GM12878 (cell line): ENCODE measurements at regions not wholly inside any gene's neighbourhood (a gene's known extent, or its start where the extent isn't known, plus 50 kb on each side); places are given as distances from the start of the nearest gene placed in this dataset.

ENCODE experiments used
- ATAC-seq: fragments of 200-7000 bp; cut with Tn5 transposase; 3 replicates; pipeline ENCODE4 v1.9.1; 2020; ENCODE audit warnings: mild to moderate bottlenecking, moderate library complexity
- BruUV-seq: library from RNA; stranded (reverse); fragments of 400-500 nt; replicated peaks from 2 replicates; lab custom pipeline; 2021; lab: Mats Ljungman, UMichigan
- CTCF ChIA-PET: fragments of 300-600 bp; sonication (Branson Sonifier 250); formaldehyde crosslinking; extraction: SDS; loops from one replicate; lab custom pipeline; 2021; ENCODE audit warnings: inconsistent platforms; lab: Yijun Ruan, JAX
- POLR2A ChIA-PET: fragments of 350-600 bp; formaldehyde crosslinking; extraction: SDS; loops from one replicate; lab custom pipeline; 2021; ENCODE audit warnings: inconsistent platforms; lab: Charles Lee
- RAD21 ChIA-PET: fragments of 300-600 bp; sonication (Branson Sonifier 250); formaldehyde crosslinking; loops from one replicate; lab custom pipeline; 2023; ENCODE audit warnings: antibody characterized with exemption; ENCODE audit not compliant: unreplicated experiment; lab: Charles Lee
- SMC1A ChIA-PET: fragments of 300-600 bp; sonication (Branson Sonifier 250); formaldehyde crosslinking; loops from one replicate; lab custom pipeline; 2023; ENCODE audit not compliant: unreplicated experiment, uncharacterized antibody; lab: Charles Lee
- DNase-seq: peaks from one replicate; pipeline ENCODE4 v3.0.0-alpha.2; 2011; ENCODE audit warnings: low read depth, low spot score
- FAIRE-seq: peaks from 3 replicates; lab custom pipeline; 2011; peaks lifted over from hg19 to GRCh38; lab: Jason Lieb, UNC
- H2AFZ ChIP-seq: 2 replicates; pipeline ENCODE4 v1.6.0; 2011; ENCODE audit warnings: low read depth, low read length, control low read depth; ENCODE audit not compliant: control insufficient read depth
- H3K27ac ChIP-seq: 2 replicates; pipeline ENCODE4 v1.5.1; 2011; ENCODE audit warnings: control low read depth; ENCODE audit not compliant: control insufficient read depth, insufficient read depth
- H3K27me3 ChIP-seq, 2 experiments: replicated peaks in 1 of 2; 2 replicates each; pipeline versions ENCODE4 v1.6.0 to v1.6.1; 2011; ENCODE audit warnings: low read length in 1 of 2; ENCODE audit not compliant: control insufficient read depth in 2 of 2, insufficient read depth in 2 of 2
- H3K36me3 ChIP-seq, 2 experiments: 2 replicates each; pipeline ENCODE4 v1.5.1; 2011; ENCODE audit warnings: low read length in 1 of 2; ENCODE audit not compliant: control insufficient read depth in 2 of 2, insufficient read depth in 2 of 2
- H3K4me1 ChIP-seq: 2 replicates; pipeline ENCODE4 v1.6.1; 2011; ENCODE audit warnings: mild to moderate bottlenecking, low read length, moderate library complexity, mixed read lengths; ENCODE audit not compliant: control insufficient read depth, insufficient read depth
- H3K4me2 ChIP-seq: 2 replicates; pipeline ENCODE4 v1.6.0; 2011; ENCODE audit warnings: control low read depth; ENCODE audit not compliant: control insufficient read depth, insufficient read depth
- H3K4me3 ChIP-seq: fragments of 200-600 bp; sonication (generic); 2 replicates; pipeline ENCODE4 v1.5.1; 2016
- H3K79me2 ChIP-seq: 2 replicates; pipeline ENCODE4 v1.6.0; 2011; ENCODE audit warnings: low read length; ENCODE audit not compliant: control insufficient read depth, insufficient read depth
- H3K9ac ChIP-seq: 2 replicates; pipeline ENCODE4 v1.8.0; 2011; ENCODE audit warnings: low read length, control low read depth, mixed read lengths; ENCODE audit not compliant: control insufficient read depth, insufficient read depth
- H3K9me3 ChIP-seq: replicated peaks from 3 replicates; pipeline ENCODE4 v1.5.1; 2011; ENCODE audit warnings: mild to moderate bottlenecking, low read length; ENCODE audit not compliant: control insufficient read depth, insufficient read depth
- H4K20me1 ChIP-seq: 2 replicates; pipeline ENCODE4 v1.6.0; 2011; ENCODE audit not compliant: control insufficient read depth, insufficient read depth
- ASH2L ChIP-seq: fragments of 300-600, 200-600 bp; sonication (generic); IDR thresholded peaks from 2 replicates; pipeline ENCODE4 v1.6.1; 2017; ENCODE audit warnings: low read depth, mild to moderate bottlenecking, borderline replicate concordance
- BCL11A ChIP-seq: IDR thresholded peaks from 2 replicates; pipeline ENCODE4 v1.6.1; 2011; ENCODE audit warnings: low read depth, low read length
- CEBPB ChIP-seq, 2 experiments: fragments of 150-350 bp in 1 of 2; IDR thresholded peaks; 2 replicates each; pipeline ENCODE4 v1.6.1; 2012 to 2014; ENCODE audit warnings: low read depth in 2 of 2, low read length in 2 of 2, borderline replicate concordance in 1 of 2, inconsistent platforms in 1 of 2
- DPF2 ChIP-seq: fragments of 450-650 bp; IDR thresholded peaks from 2 replicates; pipeline ENCODE4 v1.6.1; 2017; ENCODE audit warnings: mild to moderate bottlenecking
- IRF4 ChIP-seq: IDR thresholded peaks from 2 replicates; pipeline ENCODE4 v1.6.1; 2011; ENCODE audit warnings: low read depth, low read length
- KDM1A ChIP-seq: fragments of 200-600 bp; sonication (generic); IDR thresholded peaks from 2 replicates; pipeline ENCODE4 v1.6.1; 2016; ENCODE audit warnings: borderline replicate concordance
- PAX8 ChIP-seq: fragments of 450-650 bp; IDR thresholded peaks from 2 replicates; pipeline ENCODE4 v1.6.1; 2017; ENCODE audit warnings: mild to moderate bottlenecking, moderate library complexity
- POLR2AphosphoS5 ChIP-seq: IDR thresholded peaks from 2 replicates; pipeline ENCODE4 v1.6.1; 2011; ENCODE audit warnings: mild to moderate bottlenecking, low read length, inconsistent platforms
- RCOR1 ChIP-seq: conservative IDR thresholded peaks from 2 replicates; pipeline ENCODE4 v1.6.1; 2012; ENCODE audit warnings: low read depth, low read length, improper control_type of control experiment
- SMARCA5 ChIP-seq: fragments of 450-650 bp; IDR thresholded peaks from 2 replicates; pipeline ENCODE4 v1.6.1; 2017; ENCODE audit warnings: mild to moderate bottlenecking
- STAT3 ChIP-seq: IDR thresholded peaks from 2 replicates; pipeline ENCODE4 v1.6.1; 2011; ENCODE audit warnings: low read depth, low read length, improper control_type of control experiment
- TBL1XR1 ChIP-seq: IDR thresholded peaks from 2 replicates; pipeline ENCODE4 v1.6.1; 2012; ENCODE audit warnings: low read depth, low read length, improper control_type of control experiment
- ZNF622 ChIP-seq: fragments of 450-650 bp; IDR thresholded peaks from 2 replicates; pipeline ENCODE4 v1.6.1; 2017; ENCODE audit warnings: mild to moderate bottlenecking, inconsistent platforms
- WGBS: methylation state at CpG from one replicate; pipeline ENCODE4 v1.1.6; 2016; ENCODE audit warnings: low lambda C conversion rate; ENCODE audit not compliant: insufficient replicate concordance, insufficient coverage; ENCODE audit errors: missing lambda C conversion rate; 5-methylcytosine and 5-hydroxymethylcytosine counted together
- in situ Hi-C: fragments of 300-500 bp; cut with MboI; formaldehyde crosslinking; loops from 9 replicates; pipeline ENCODE4 v1.14.3; 2018; ENCODE audit warnings: mixed read lengths
- intact Hi-C: fragments of 100-400 bp; cut with micrococcal nuclease; formaldehyde crosslinking; loops from one replicate; pipeline ENCODE4 v1.14.2; 2022; ENCODE audit not compliant: unreplicated experiment
- TF ChIP-seq, protein P1 (sequence below): fragments of 450-650 bp; IDR thresholded peaks from 2 replicates; pipeline ENCODE4 v1.6.1; 2017; ENCODE audit warnings: mild to moderate bottlenecking, moderate library complexity
- TF ChIP-seq, protein P2 (sequence below): fragments of 450-650 bp; IDR thresholded peaks from 2 replicates; pipeline ENCODE4 v1.6.1; 2018; ENCODE audit warnings: borderline replicate concordance, mild to moderate bottlenecking; ENCODE audit not compliant: partially characterized antibody

DNA sequence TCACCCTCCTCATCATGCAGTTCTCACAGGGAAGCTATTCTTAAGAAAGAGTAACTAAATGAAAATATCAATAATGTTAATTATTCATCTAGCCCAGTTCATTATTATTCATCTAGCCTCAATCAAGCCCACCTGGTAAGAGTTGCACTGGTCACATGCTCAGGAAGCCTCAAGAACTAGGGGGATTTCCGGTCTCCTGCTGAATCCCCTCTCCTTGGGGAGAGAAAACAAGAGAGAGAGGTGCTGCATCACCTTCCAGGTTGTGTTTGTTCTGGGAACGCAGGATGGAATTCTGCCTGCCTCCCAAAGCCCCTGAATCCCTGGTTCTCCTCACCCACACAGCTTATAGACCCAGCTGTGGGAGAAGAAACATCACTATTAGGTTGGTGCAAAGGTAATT is 164.0 kb downstream of the PMP22 start:
- H3K79me2 ChIP-seq = no peaks in the 10 kb centered on the region
- TF ChIP-seq, protein P1, sequence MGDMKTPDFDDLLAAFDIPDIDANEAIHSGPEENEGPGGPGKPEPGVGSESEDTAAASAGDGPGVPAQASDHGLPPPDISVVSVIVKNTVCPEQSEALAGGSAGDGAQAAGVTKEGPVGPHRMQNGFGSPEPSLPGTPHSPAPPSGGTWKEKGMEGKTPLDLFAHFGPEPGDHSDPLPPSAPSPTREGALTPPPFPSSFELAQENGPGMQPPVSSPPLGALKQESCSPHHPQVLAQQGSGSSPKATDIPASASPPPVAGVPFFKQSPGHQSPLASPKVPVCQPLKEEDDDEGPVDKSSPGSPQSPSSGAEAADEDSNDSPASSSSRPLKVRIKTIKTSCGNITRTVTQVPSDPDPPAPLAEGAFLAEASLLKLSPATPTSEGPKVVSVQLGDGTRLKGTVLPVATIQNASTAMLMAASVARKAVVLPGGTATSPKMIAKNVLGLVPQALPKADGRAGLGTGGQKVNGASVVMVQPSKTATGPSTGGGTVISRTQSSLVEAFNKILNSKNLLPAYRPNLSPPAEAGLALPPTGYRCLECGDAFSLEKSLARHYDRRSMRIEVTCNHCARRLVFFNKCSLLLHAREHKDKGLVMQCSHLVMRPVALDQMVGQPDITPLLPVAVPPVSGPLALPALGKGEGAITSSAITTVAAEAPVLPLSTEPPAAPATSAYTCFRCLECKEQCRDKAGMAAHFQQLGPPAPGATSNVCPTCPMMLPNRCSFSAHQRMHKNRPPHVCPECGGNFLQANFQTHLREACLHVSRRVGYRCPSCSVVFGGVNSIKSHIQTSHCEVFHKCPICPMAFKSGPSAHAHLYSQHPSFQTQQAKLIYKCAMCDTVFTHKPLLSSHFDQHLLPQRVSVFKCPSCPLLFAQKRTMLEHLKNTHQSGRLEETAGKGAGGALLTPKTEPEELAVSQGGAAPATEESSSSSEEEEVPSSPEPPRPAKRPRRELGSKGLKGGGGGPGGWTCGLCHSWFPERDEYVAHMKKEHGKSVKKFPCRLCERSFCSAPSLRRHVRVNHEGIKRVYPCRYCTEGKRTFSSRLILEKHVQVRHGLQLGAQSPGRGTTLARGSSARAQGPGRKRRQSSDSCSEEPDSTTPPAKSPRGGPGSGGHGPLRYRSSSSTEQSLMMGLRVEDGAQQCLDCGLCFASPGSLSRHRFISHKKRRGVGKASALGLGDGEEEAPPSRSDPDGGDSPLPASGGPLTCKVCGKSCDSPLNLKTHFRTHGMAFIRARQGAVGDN = no peak
- TF ChIP-seq ZNF622 (no peak), BCL11A (no peak), KDM1A (no peak), IRF4 (no peak), PAX8 (no peak), TBL1XR1 (no peak), ASH2L (no peak), RCOR1 (no peak), STAT3 (no peak), DPF2 (no peak), POLR2AphosphoS5 (no peak), SMARCA5 (no peak), CEBPB (IDR thresholded peaks at IDR 0.05; ENCODE audit: borderline replicate concordance in 1 of 2, low read depth in 2 of 2, low read length in 2 of 2) (no peak)
- TF ChIP-seq, protein P2, sequence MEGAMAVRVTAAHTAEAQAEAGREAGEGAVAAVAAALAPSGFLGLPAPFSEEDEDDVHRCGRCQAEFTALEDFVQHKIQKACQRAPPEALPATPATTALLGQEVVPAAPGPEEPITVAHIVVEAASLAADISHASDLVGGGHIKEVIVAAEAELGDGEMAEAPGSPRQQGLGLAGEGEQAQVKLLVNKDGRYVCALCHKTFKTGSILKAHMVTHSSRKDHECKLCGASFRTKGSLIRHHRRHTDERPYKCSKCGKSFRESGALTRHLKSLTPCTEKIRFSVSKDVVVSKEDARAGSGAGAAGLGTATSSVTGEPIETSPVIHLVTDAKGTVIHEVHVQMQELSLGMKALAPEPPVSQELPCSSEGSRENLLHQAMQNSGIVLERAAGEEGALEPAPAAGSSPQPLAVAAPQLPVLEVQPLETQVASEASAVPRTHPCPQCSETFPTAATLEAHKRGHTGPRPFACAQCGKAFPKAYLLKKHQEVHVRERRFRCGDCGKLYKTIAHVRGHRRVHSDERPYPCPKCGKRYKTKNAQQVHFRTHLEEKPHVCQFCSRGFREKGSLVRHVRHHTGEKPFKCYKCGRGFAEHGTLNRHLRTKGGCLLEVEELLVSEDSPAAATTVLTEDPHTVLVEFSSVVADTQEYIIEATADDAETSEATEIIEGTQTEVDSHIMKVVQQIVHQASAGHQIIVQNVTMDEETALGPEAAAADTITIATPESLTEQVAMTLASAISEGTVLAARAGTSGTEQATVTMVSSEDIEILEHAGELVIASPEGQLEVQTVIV = no peak
- TF ChIP-seq, all 136 proteins: peak for 0
- ChIA-PET SMC1A (no interaction called here), RAD21 (no interaction called here), POLR2A (no interaction called here), CTCF (no interaction called here)
- Histone ChIP-seq H3K4me1 (no peaks in the 10 kb centered on the region), H3K4me2 (no peak overlapping the region), H3K9ac (no peak overlapping the region), H3K36me3 (no peaks in the 10 kb centered on the region), H3K27me3 (no peaks in the 10 kb centered on the region), H4K20me1 (no peaks in the 10 kb centered on the region), H3K4me3 (no peak overlapping the region), H2AFZ (no peak overlapping the region), H3K9me3 (no peaks in the 10 kb centered on the region), H3K27ac (no peak overlapping the region)
- DNase-seq (no peak), FAIRE-seq (no peak), ATAC-seq (no peak)
- no TSS peak for BruUV-seq
- intact Hi-C loops = no loop called here
- in situ Hi-C loops = no loop called here
- WGBS = 33% methylated on average over 2 of the region's 2 CpGs
